Liver (tissue), 3 donors: ENCODE measurements at regions not wholly inside any gene's neighbourhood (a gene's known extent, or its start where the extent isn't known, plus 50 kb on each side); places are given as distances from the start of the nearest gene placed in this dataset.

Experiments used
- EGR1 ChIP-seq, 2 donors: IDR thresholded peaks; 2 replicates each; pipeline ENCODE4 v1.6.1; 2016 to 2018; ENCODE audit warnings: antibody characterized with exemption in 2 of 2, low read depth in 2 of 2
- SP1 ChIP-seq: IDR thresholded peaks from 2 replicates; pipeline ENCODE4 v1.6.1; 2018; ENCODE audit warnings: antibody characterized with exemption, mild to moderate bottlenecking
- TAF1 ChIP-seq: conservative IDR thresholded peaks from 2 replicates; pipeline ENCODE4 v1.6.1; 2016; ENCODE audit warnings: antibody characterized with exemption, mild to moderate bottlenecking
- TF ChIP-seq, protein P1 (sequence below): fragments of 150-350 bp; IDR thresholded peaks from 2 replicates; pipeline ENCODE4 v1.5.1; 2017; ENCODE audit warnings: improper control_type of control experiment, low read depth, low read length; ENCODE audit not compliant: missing input control
- TF ChIP-seq, protein P2 (sequence below): IDR thresholded peaks from 2 replicates; pipeline ENCODE4 v1.6.1; 2016; ENCODE audit warnings: antibody characterized with exemption
- donor health status: healthy.
- donor health status: healthy.

DNA sequence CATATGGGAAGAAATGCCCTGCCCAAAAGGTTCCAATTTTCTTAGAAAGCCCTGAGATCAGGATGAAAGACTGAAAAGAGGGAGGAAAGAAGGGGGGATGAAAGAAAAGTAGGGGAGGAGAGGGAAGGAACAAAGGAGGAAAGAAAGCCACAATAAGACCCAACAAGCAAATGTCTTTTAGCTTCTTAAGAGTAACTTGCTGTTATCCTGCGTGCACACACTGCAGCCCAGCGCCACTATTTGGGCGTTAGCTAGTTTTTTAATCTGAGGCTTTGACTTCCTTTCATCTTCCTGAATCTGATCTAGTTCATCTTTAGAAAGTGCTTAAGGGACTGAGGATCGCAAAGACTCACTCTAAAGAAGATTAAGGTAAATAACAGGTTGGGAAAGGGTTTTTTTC is 77.4 kb upstream of the HDDC2 start:
- TF ChIP-seq EGR1 (IDR thresholded peaks at IDR 0.05; ENCODE audit: low read depth in 2 of 2) (no peak), SP1 (no peak), TAF1 (no peak)
- TF ChIP-seq, protein P1, sequence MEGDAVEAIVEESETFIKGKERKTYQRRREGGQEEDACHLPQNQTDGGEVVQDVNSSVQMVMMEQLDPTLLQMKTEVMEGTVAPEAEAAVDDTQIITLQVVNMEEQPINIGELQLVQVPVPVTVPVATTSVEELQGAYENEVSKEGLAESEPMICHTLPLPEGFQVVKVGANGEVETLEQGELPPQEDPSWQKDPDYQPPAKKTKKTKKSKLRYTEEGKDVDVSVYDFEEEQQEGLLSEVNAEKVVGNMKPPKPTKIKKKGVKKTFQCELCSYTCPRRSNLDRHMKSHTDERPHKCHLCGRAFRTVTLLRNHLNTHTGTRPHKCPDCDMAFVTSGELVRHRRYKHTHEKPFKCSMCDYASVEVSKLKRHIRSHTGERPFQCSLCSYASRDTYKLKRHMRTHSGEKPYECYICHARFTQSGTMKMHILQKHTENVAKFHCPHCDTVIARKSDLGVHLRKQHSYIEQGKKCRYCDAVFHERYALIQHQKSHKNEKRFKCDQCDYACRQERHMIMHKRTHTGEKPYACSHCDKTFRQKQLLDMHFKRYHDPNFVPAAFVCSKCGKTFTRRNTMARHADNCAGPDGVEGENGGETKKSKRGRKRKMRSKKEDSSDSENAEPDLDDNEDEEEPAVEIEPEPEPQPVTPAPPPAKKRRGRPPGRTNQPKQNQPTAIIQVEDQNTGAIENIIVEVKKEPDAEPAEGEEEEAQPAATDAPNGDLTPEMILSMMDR = no peak
- TF ChIP-seq, protein P2, sequence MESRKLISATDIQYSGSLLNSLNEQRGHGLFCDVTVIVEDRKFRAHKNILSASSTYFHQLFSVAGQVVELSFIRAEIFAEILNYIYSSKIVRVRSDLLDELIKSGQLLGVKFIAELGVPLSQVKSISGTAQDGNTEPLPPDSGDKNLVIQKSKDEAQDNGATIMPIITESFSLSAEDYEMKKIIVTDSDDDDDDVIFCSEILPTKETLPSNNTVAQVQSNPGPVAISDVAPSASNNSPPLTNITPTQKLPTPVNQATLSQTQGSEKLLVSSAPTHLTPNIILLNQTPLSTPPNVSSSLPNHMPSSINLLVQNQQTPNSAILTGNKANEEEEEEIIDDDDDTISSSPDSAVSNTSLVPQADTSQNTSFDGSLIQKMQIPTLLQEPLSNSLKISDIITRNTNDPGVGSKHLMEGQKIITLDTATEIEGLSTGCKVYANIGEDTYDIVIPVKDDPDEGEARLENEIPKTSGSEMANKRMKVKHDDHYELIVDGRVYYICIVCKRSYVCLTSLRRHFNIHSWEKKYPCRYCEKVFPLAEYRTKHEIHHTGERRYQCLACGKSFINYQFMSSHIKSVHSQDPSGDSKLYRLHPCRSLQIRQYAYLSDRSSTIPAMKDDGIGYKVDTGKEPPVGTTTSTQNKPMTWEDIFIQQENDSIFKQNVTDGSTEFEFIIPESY = no peak
